HG02884 (cell line): ENCODE measurements at regions not wholly inside any gene's neighbourhood (a gene's known extent, or its start where the extent isn't known, plus 50 kb on each side); places are given as distances from the start of the nearest gene placed in this dataset.
"Not testable (repeated sequence)": the region's sequence is repeated elsewhere in the genome, so short reads cannot be mapped to it uniquely, and the experiment has no call there.

Source experiments
- ATAC-seq: cut with Tn5 transposase; IDR thresholded peaks from one replicate; pipeline ENCODE4 v1.9.1; 2021; ENCODE audit warnings: mild to moderate bottlenecking, moderate library complexity; ENCODE audit not compliant: unreplicated experiment

GRCh38 chr21:15199414-15200383, 134.9 kb upstream of the NRIP1 start:
- ATAC-seq = no peak

GRCh38 chr21:15203740-15204139, 138.9 kb upstream of the NRIP1 start:
- no peak for ATAC-seq

GRCh38 chr21:15204140-15204969, 139.6 kb upstream of the NRIP1 start:
- no peak for ATAC-seq

- ATAC-seq = no peak
Measured at GRCh38 chr21:15204970-15205286, 140.1 kb upstream of the NRIP1 start.

GRCh38 chr21:15206514-15206913, 141.7 kb upstream of the NRIP1 start:
- ATAC-seq = peak; percentile 96

- ATAC-seq = no peak
Measured at GRCh38 chr21:15207231-15207630, 142.4 kb upstream of the NRIP1 start.

- no peak for ATAC-seq
Measured at GRCh38 chr21:15207635-15208370, 143.0 kb upstream of the NRIP1 start.

GRCh38 chr21:15208786-15209185, 144.0 kb upstream of the NRIP1 start:
- ATAC-seq = no peak

- no peak for ATAC-seq
Measured at GRCh38 chr21:15209224-15209623, 144.4 kb upstream of the NRIP1 start.

- ATAC-seq = no peak
Measured at GRCh38 chr21:15210235-15210678, 145.5 kb upstream of the NRIP1 start.

- ATAC-seq = no peak
Measured at GRCh38 chr21:15211491-15212133, 146.8 kb upstream of the NRIP1 start.

- ATAC-seq = no peak
Measured at GRCh38 chr21:15212206-15212605, 147.4 kb upstream of the NRIP1 start.

- ATAC-seq = not testable (repeated sequence)
Measured at GRCh38 chr21:15218476-15218875, 153.7 kb upstream of the NRIP1 start.

GRCh38 chr21:15219039-15219438, 154.2 kb upstream of the NRIP1 start:
- ATAC-seq = no peak

- ATAC-seq = no peak
Measured at GRCh38 chr21:15219894-15220293, 155.1 kb upstream of the NRIP1 start.

GRCh38 chr21:15221799-15222386, 157.1 kb upstream of the NRIP1 start:
- ATAC-seq = no peak

- peak; percentile 53 for ATAC-seq
Measured at GRCh38 chr21:15222707-15223106, 157.9 kb upstream of the NRIP1 start.

- no peak for ATAC-seq
Measured at GRCh38 chr21:15224346-15225086, 159.7 kb upstream of the NRIP1 start.

GRCh38 chr21:15227919-15228318, 163.1 kb upstream of the NRIP1 start:
- no peak for ATAC-seq

GRCh38 chr21:15229390-15229789, 164.6 kb upstream of the NRIP1 start:
- ATAC-seq = no peak
